ENCODE measurements at regions not wholly inside any gene's neighbourhood (a gene's known extent, or its start where the extent isn't known, plus 50 kb on each side); places are given as distances from the start of the nearest gene placed in this dataset.

DNA sequence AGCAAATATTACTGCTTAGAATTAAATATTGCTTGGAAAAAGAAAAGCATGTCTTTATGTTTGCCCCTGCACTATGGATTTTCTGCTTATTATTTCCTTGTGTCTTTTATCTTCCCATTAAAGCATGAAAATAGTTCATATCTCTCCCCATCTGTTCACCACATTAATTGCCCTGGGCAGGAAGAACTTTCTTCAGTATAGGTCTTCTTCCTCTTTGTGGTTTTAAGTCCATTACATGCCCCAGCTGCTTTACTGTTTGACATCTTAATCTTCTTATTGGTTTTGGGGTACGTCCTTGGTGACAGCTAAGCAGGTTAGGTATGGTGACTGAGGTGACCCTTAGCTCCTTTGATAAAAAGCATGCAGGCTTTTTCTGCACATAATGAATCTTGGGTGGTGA, 157.3 kb downstream of the AASDH start:
- TF ChIP-seq SIN3A (IDR thresholded peaks at IDR 0.05; ENCODE audit: borderline replicate concordance, insufficient read depth, low read length) (no peak), FOXP2 (optimal IDR thresholded peaks at IDR 0.05; ENCODE audit: borderline replicate concordance, extremely low read depth, extremely low read length, insufficient read depth) (no peak), POLR2AphosphoS5 (IDR thresholded peaks at IDR 0.05; ENCODE audit: low read depth, low read length) (no peak), TAF1 (IDR thresholded peaks at IDR 0.05; ENCODE audit: borderline replicate concordance, insufficient read depth, low read length) (no peak)
- TF ChIP-seq, protein P1, sequence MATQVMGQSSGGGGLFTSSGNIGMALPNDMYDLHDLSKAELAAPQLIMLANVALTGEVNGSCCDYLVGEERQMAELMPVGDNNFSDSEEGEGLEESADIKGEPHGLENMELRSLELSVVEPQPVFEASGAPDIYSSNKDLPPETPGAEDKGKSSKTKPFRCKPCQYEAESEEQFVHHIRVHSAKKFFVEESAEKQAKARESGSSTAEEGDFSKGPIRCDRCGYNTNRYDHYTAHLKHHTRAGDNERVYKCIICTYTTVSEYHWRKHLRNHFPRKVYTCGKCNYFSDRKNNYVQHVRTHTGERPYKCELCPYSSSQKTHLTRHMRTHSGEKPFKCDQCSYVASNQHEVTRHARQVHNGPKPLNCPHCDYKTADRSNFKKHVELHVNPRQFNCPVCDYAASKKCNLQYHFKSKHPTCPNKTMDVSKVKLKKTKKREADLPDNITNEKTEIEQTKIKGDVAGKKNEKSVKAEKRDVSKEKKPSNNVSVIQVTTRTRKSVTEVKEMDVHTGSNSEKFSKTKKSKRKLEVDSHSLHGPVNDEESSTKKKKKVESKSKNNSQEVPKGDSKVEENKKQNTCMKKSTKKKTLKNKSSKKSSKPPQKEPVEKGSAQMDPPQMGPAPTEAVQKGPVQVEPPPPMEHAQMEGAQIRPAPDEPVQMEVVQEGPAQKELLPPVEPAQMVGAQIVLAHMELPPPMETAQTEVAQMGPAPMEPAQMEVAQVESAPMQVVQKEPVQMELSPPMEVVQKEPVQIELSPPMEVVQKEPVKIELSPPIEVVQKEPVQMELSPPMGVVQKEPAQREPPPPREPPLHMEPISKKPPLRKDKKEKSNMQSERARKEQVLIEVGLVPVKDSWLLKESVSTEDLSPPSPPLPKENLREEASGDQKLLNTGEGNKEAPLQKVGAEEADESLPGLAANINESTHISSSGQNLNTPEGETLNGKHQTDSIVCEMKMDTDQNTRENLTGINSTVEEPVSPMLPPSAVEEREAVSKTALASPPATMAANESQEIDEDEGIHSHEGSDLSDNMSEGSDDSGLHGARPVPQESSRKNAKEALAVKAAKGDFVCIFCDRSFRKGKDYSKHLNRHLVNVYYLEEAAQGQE (IDR thresholded peaks at IDR 0.05; ENCODE audit: insufficient read depth in 1 of 2, low read depth in 2 of 2, low read length in 2 of 2), result no peak

DNA sequence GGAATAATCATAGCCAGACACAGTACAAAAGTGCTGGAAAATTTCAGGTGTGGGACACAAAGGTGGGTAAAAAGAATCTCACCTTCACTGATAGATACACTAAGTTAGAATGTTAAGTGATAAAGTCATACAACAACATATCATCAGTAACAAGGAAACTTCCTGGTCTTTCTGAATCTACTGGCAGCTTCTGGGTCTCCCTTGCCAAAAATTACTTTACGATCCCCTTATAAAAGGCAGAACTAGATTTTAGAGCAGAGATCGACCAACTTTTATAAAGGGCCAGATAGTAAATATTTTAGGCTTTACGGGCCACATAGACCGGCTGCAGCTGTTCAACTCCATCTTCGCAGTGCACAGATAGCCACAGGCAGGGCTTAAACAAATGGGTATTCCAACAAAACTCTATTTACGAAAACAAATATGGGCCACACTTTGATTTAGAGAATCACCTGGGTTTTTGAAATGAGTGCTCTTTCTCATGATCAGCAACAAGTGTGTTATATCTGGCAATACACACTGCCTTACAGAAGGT, 159.9 kb downstream of the AASDH start:
- TF ChIP-seq TAF1 (IDR thresholded peaks at IDR 0.05; ENCODE audit: borderline replicate concordance, insufficient read depth, low read length) (no peak), FOXP2 (optimal IDR thresholded peaks at IDR 0.05; ENCODE audit: borderline replicate concordance, extremely low read depth, extremely low read length, insufficient read depth) (no peak), POLR2AphosphoS5 (IDR thresholded peaks at IDR 0.05; ENCODE audit: low read depth, low read length) (no peak), SIN3A (IDR thresholded peaks at IDR 0.05; ENCODE audit: borderline replicate concordance, insufficient read depth, low read length) (no peak)
- TF ChIP-seq, protein P1 (IDR thresholded peaks at IDR 0.05; ENCODE audit: insufficient read depth in 1 of 2, low read depth in 2 of 2, low read length in 2 of 2), result no peak

DNA sequence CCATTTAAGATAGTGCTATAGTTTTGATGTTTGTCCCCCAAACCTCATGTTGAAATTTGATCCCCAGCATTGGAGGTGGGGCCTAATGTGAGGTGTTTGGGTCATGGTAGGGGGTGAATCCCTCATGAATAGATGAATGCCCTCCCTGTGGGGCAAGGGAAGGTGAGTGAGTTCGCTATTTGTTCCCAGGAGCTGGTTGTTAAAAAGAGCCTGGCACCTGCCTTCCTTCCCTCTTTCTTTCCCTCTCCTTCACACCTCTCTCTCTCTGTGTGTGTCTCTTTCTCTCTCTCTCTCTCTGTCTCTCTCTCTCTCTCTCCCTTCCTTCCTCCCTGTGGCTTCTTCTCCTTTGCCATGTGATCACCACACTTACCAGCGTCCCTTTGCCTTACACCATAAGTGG, 160.7 kb downstream of the AASDH start:
- TF ChIP-seq TAF1 (IDR thresholded peaks at IDR 0.05; ENCODE audit: borderline replicate concordance, insufficient read depth, low read length) (no peak), SIN3A (IDR thresholded peaks at IDR 0.05; ENCODE audit: borderline replicate concordance, insufficient read depth, low read length) (no peak), POLR2AphosphoS5 (IDR thresholded peaks at IDR 0.05; ENCODE audit: low read depth, low read length) (no peak), FOXP2 (optimal IDR thresholded peaks at IDR 0.05; ENCODE audit: borderline replicate concordance, extremely low read depth, extremely low read length, insufficient read depth) (no peak)
- TF ChIP-seq, protein P1 (IDR thresholded peaks at IDR 0.05; ENCODE audit: insufficient read depth in 1 of 2, low read depth in 2 of 2, low read length in 2 of 2), result no peak

DNA sequence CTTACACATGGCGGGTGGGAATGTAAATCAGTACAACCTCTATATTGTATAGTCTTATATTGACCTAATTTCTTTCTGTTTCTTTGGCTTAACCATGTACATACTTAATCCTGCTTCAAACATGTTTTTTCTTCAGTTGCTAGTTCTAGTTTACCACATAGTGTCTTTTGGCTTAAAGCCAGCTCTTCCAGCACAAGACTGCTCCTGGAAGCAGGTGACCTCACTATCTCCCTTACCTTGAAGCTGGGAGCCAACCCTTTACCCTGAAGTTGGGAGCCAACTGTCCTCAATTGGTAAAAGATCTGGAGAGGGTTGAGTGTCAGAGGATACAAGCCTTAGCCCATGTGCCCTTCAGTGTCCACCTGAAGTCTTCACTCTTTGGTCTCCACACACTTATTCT, 162.7 kb downstream of the AASDH start:
- TF ChIP-seq, protein P1 (IDR thresholded peaks at IDR 0.05; ENCODE audit: insufficient read depth in 1 of 2, low read depth in 2 of 2, low read length in 2 of 2), result no peak
- no peak for TF ChIP-seq POLR2AphosphoS5 (IDR thresholded peaks at IDR 0.05; ENCODE audit: low read depth, low read length)
- no peak for TF ChIP-seq FOXP2 (optimal IDR thresholded peaks at IDR 0.05; ENCODE audit: borderline replicate concordance, extremely low read depth, extremely low read length, insufficient read depth)
- TF ChIP-seq TAF1 (IDR thresholded peaks at IDR 0.05; ENCODE audit: borderline replicate concordance, insufficient read depth, low read length), result no peak
- TF ChIP-seq SIN3A (IDR thresholded peaks at IDR 0.05; ENCODE audit: borderline replicate concordance, insufficient read depth, low read length), result no peak

DNA sequence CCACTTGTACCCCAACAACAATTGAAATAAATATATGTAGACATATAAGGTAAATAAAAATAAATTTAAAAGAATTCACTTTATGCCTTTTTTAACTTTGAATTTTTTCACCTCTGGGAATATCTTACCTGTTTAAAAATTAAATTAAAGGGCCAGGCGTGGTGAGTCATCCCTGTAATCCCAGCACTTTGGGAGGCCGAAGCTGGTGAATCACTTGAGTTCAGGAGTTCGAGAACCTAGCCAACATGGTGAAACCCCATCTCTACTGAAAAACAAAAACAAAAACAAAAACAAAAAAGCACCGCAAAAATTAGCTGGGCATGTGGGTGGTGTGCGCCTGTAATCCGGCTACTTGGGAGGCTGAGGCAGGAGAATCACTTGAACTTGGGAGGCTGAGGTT, 164.8 kb downstream of the AASDH start:
- TF ChIP-seq, protein P1 (IDR thresholded peaks at IDR 0.05; ENCODE audit: insufficient read depth in 1 of 2, low read depth in 2 of 2, low read length in 2 of 2), result no peak
- TF ChIP-seq TAF1 (IDR thresholded peaks at IDR 0.05; ENCODE audit: borderline replicate concordance, insufficient read depth, low read length) (no peak), FOXP2 (optimal IDR thresholded peaks at IDR 0.05; ENCODE audit: borderline replicate concordance, extremely low read depth, extremely low read length, insufficient read depth) (no peak), POLR2AphosphoS5 (IDR thresholded peaks at IDR 0.05; ENCODE audit: low read depth, low read length) (no peak), SIN3A (IDR thresholded peaks at IDR 0.05; ENCODE audit: borderline replicate concordance, insufficient read depth, low read length) (no peak)
